ENCODE measurements at regions not wholly inside any gene's neighbourhood (a gene's known extent, or its start where the extent isn't known, plus 50 kb on each side); places are given as distances from the start of the nearest gene placed in this dataset.

DNA sequence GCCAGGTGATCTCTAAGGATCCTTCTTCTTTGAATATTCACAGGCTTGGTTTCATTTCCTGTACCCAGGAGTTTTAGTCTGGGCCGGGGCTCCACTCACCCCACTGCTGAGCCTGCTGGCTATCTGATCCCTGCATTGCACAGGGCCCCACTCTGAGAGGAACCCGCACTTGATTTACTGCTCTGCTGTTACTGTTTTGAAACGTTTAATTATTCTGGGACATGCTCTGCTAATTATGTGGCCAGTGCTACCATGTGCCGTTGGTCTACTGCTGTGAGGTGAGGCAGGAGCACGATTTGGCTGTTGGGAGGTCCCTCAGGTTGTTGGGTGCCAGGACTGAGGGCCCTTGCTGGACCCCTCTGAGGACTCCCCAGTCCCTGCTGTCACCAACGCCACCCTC lies 108.7 kb upstream of the SIRPA start:
- DNase-seq: no peak

DNA sequence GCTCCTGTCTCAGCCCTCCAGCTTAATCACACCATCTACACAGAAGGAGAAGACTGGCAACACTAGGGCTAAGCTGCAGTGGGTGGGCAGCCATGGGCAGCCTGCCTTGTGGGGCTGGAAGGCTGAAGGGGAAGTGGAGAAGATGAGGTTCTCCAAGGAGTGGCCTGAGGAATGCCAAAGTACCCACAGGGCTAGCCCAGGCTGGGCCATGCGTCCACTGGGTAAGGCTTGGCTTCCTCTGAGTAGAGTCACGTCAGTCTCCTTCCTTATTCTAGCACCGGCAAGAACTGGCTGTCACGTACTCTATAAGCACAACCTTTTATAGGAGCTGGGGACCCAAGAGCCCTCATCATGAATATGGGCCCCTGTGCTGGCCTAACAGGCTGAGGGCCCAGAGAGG lies 110.6 kb upstream of the SIRPA start:
- DNase-seq: no peak

DNA sequence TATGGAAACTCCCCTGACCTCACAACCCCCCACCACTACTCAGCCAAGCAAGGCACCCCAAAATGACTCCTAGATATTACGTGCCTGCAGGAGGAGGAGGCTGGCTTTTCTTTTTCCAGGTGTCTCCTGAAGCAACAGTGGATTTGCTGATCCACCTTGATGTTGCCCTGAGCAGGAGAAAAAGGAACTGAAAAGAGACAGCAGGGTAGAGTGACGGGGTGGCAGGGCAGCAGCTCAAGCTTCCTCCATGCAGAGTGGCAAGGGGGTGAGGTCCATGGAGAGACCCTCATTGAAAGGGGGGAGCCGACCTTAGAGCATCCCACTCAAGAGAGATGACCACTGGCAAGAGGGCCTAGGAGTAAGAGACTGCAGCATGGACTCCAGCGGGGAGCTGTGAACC lies 112.0 kb upstream of the SIRPA start:
- no peak for DNase-seq

DNA sequence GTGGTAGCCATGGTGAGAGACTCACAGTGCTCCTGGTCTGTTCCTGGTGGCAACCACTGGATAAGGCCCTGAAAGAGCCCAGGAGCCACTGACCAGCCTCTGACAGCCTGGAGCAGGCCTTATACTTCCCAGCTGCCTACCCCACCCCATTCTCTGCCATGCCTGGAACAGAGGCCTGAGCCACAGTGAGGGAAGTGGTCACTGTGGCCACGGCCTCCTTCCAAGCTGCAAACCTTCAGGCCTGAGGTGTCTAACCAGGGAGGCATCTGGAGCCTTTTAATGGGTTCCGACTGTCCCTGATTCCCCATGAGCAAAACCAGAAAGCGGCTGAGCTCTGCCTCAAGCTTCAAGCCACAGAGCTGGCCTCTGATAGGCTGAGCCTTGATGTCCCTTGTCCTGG lies 113.0 kb upstream of the SIRPA start:
- no peak for DNase-seq

DNA sequence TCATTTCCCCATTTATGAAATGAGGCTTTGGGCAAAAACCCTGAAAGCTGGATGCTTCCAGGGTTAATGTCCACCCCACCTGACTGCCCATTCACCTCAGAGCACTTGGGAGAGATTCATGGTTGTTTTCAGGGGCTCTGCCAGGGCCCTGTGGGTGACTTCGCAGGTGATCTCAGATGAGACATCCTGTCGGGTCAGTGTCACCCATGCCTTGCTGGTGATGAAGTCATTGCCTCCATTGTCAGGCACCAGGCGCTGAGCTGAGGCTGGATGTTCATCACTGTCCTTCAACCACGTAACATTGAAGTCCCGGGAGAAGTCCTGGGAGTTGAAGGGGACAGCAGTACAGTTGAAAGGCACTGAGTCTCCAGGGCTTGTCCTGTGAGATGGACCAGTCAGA lies 115.6 kb upstream of the SIRPA start:
- DNase-seq: no peak

DNA sequence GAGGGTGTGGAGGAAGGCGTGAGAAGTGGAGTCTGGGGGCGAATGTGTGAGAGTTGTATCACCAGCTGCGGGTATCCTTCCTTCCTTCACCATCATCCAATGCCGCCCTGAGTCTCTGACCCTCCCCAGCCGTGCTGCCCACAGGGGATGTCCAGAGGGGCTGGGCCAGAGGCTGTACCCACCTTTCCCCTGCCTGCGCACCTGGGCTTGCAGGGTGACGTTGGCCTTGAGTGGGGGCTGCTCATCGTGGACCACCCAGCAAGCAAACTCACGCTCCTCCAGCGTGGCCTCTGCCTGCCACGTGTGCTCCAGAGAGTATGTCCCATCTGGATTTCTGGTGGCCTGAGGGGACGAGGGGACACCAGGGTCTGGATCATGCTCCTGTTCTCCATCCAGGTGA lies 116.9 kb upstream of the SIRPA start:
- DNase-seq: no peak

DNA sequence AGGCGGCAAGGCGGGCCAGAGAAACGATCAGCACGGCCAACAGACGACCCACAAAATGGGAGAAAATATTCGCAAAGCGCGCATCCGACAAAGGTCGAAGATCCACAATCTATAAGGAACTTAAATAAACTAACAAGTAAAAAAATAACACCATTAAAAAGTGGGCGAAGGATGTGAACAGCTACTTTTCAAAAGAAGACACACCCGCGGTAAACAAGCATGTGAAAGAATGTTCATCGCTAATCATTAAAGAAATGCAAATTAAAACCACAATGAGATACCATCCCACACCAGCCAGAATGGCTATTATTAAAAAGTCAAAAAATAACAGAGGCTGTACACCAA lies 117.8 kb upstream of the SIRPA start:
- no peak for DNase-seq

DNA sequence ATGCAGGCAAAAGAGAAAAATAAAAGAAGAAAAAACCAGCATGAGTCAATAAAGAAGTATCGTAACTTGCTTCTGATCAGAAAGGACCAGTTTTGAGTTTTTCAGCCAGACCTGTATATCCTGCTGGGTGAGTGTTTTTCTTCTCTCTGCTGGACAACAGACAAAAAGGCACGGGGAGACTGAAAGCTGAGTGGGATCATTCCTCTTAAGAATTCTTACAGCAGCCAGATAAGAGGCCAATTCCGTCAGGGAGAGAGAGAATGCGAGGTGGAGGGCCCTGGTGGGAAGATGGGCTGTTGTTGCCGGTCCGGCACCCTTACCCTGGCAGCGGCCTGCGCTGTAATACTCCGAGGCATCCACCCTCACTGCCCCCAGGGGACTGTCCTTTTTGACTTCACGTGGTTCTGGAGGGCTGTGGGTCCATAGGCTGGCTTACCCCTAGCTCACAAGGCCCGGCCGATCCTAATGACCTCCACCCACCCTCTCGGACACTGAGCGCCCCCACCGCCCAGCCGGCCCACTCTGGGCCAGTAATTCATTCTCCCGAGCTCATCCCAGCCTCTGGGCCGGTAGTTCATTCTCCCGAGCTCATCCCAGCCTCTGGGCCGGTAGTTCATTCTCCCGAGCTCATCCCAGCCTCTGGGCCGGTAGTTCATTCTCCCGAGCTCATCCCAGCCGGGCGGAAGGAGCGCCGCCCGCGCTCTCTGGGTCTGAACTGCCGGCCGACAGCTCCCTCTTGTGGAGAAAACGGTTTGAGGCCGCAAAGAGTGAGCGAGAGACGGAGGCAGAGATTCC lies 118.3 kb upstream of the SIRPA start:
- peak; percentile 49 to 95 for DNase-seq

DNA sequence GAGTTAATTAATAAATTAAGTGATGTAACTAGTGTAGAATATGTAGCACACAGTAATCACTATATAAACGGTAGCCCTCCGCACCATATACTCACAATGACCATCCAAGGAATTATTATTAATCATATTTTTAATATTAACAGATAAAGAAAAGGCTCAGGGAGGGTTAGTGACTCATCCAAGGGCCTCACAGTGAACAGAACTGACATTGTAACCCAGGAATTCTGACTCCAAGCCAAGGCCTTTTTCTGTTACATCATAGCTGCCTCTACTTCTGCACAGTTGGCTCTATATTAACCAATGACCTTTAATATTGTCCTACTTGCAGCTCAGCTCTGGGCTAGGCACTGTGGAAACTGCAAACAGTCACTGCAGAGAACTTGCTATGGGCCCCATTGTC lies 117.5 kb upstream of the SIRPG start:
- DNase-seq: no peak

DNA sequence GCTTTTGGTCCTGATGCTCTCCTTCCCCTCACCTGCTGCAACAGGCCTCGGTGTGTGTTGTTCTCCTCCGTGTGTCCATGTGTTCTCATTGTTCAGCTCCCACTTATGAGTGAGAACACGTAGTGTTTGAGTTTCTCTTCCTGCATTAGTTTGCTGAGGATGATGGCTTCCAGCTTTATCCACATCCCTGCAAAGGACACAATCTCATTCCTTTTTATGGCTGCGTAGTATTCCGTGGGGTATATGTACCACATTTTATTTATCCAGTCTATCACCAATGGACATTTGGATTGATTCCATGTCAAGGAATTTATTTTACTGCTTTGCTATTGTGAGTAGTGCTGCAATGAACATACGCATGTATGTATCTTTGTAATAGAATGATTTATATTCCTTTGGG lies 116.9 kb upstream of the SIRPG start:
- DNase-seq: no peak

DNA sequence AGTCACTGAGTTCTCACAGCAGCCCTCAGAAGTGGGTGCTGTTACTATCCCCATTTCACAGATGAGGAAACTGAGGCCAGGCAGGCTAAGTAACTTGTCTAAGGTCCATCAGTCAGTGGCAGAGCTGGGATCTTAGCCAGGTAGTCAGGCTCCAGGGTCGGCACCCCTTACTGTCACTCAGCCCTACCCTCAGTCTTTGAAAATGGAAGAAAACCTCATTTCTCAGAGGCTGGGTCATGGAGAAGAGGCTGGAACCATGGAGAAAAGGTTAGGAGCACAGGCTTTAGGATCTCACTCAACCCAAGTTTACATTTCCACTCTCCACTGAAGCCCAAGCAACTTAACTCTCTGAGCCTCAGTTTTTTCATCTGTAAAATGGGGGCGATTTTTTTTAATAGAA lies 116.2 kb upstream of the SIRPG start:
- no peak for DNase-seq

DNA sequence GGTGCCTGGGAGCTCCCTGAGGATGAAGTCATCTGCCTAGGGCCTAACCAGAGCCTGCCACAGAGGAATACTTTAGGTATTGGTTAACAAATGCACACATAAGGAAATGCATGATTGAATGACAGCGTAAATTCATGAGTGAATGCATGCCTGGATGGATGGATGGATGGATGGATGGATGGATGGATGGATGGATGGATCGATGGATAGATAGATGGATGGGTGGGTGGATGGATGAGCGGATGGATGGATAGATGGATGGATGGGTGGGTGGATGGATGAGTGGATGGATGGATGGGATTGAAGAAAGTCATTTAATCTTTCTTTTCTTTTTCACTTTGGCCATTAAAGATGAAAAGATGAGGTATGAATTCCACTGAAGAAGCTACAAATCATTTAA lies 111.9 kb upstream of the SIRPG start:
- DNase-seq: no peak

DNA sequence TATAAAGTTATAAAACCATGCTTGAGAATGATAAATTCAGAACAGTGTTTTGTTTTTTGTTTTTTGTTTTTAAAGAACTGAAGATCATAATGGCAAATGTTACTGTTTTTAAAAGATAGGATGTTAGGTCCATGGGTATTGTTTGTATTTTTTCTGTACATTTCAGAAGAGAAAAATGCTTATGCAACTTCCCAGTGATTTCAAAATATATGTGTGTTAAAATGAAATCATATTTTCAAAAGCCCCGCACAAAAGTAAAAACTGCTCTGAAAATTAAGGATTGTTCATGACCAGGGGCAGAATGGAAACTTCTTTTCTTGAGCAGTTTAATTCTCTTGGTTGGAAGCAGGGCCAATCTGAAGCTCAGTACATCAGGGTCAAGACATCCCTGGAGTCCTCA lies 109.2 kb upstream of the SIRPG start:
- DNase-seq: no peak

DNA sequence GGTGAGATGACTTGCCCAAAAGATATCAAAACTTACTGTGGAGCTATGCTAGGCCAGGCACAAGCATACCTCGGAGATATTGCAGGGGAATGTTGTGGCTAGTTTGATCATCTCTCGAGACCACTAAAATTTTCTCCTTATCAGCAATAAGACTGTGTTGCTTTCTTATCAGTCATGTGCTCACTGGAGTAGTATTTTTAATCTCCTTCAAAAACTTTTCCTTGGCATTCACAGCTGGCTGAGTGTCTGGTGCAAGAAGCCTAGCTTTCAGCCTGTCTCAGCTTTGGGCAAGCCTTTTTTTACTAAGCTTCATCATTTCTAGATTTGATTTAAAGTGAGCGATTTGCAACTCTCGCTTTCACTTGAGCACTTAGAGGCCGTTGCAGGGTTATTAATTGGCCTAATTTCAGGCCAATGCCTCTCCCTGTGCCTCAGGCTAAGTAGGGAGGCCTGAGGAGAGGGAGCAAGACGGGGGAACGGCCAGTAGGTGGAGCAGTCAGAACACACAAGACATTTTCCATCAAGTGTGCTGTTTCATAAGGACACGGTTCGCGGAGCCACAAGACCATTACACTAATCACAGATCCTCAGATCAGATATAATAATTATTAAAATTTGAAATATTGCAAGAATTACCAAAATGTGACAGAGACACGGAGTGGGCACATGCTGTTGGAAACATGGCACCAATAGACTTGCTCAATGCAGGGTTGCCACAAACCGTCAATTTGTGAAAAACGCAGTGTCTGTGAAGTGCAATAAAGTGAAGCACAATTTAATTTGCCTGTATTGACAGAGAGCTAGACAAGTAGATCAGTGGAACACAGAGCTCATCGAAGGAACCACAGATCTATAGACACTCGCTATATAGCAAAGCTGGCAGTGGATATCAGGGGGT lies 106.8 kb upstream of the SIRPG start:
- DNase-seq: peak; percentile 74 to 90

DNA sequence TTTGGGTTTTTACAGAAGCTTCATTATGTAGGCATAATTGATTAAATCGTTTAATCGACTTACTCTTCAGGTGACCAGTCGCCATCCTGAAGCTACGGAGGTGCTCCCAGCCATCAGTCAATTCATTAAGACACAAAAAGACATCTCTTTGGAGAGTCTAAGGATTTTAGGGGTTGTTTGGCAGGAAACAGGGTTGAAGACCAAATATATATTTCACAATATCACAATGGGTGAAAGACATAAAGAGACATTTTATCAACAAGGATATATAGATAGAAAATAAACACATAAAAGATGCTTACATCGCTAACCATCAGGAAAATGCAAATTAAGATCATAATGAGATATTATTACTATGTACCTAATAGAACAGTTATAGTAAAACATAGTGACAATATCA lies 104.0 kb upstream of the SIRPG start:
- DNase-seq: no peak

DNA sequence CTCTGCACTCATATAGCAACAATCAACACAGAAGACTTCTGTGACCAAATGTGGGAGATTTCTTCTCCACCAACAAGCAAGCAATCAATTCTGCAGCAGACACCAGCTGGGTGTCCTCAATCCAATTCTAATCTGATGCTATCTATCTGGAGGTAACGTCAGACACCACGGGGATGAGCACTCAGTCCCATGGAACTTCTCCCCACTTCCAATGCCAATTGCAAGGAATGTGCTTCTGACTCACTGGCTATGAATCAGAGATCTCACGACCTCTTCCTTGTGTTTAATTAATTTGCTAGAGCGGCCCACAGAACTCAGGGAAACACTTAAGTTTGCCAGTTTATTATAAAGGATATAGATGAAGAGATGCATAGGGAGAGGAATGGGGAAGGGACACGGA lies 103.5 kb upstream of the SIRPG start:
- no peak for DNase-seq

DNA sequence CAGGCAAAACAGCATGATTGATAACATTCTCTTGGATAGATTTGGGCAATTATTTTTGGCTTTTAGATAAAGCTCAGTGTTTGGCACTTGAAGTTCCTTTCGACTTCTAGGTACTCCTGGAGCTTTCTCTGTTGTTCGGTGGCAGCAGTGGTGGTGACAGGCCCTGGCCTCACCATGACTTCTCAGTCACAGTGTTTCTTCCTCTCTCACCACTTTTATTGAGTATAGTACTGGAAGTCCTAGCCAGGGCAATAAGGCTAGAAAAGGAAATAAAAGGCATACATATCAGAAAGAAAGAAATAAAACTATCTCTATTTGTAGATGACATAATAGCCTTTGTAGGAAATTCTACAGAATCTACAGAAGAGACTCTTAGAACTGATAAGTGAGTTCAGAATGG lies 101.2 kb upstream of the SIRPG start:
- DNase-seq: no peak

DNA sequence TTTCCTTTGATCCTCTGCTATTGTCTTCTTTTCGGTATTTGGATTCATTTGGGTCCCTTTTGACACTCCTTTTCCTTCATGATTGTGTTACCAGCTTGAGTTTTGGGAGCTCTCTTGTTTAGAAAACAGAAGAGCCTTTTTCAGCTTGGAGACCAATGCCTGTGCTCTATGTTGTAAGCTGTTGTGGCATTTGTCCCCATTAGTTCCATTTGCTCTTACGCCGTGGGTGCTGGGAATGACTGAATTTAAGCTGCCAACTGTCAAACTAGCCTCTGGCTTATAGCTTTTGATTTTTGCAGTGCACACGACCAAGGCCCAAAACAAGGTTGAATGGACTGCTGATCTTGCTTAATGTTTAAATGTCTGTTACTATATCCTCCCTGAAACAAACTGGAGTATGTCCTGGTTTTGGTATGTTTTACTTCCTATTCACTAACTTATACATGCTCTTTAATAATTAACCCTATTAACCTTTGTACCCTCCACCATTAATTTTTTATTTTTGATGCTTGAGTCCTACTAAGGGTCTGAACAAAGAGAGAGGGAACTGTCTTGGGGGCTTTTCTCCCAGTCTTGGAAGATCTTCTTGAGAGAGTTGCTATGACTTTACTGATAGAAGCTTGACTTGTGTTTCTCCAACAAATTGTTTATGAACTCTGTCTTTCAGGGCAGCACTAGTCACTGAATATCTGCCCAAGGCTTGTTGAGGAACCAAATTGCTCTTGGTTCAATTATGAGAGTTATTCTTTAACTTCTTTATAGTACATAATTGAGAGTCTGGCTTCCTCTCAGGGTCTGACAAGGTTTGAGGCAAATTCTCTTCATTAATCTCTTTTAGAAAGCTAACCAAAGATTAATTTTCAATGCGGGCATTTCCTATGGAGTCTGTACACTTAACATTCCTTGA lies 100.3 kb upstream of the SIRPG start:
- DNase-seq: no peak

DNA sequence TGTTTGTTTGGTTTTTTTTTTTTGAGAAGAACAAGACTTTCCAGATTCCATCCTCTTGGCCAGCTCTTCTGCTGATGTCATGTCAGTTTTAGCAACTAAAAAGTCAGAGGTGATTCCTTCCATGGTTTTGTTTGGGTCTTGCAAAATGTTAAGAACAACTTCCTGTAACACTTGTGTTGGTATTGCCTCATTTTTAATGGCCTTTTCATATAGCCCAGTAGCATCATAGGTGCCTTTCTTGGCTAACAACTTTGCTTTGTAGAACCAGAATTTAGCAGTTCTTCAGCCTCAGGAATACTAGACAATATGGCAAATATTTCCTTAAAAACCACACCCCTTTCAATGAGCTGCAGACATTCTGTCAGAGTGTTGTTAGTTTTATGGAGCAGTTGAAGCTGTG lies 99.5 kb upstream of the SIRPG start:
- no peak for DNase-seq

DNA sequence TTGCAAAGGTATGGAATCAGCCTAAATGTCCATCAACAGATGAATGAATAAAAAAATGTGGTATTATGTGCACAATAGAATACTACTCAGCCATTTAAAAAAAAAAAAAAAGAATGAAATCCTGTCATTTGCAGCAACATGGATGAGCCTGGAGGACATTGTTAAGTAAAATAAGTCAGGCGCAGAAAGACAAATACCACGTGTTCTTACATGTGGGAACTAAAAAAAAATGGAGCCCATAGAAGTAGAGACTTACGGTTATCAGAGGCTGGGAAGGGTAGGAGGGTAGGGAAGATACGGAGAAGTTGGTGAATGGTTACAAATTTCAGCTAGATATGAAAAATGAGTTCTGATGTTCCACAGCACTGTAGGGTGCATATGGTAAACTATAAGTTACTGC lies 97.2 kb upstream of the SIRPG start:
- DNase-seq: peak in 1 of 2 experiments; percentile 12

DNA sequence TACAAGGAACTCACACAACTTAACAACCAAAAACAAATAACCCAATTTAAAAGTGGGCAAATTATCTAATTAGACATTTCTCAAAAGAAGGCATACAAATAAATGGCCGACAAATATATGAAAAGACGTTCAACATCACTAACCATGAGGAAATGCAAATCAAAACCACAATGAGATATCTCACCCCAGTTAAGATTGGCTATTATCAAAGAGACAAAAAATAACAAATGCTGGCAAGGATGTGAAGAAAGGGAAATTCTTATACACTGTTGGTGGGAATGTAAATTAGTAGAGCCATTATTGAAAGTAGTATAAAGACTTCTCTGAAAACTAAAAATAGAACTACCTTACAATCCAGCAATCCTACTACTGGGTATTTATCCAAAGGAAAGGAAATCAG lies 96.7 kb upstream of the SIRPG start:
- peak in 1 of 2 experiments; percentile 11 for DNase-seq

DNA sequence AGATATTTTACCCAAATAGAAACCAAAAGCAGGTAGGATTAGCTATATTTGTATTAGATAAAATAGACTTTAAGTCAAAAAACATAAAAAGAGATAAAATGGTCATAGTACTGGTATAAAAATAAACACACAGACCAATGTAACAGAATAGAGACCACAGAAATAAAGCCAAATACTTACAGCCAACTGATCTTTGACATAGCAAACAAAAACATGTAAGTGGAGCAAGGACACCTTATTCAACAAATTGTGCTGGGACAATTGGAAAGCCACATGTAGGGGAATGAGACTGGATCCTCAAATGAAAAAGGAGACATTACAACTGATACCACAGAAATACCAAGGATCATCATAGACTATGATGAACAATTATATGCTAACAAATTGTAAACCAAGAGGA lies 94.5 kb upstream of the SIRPG start:
- no peak for DNase-seq

DNA sequence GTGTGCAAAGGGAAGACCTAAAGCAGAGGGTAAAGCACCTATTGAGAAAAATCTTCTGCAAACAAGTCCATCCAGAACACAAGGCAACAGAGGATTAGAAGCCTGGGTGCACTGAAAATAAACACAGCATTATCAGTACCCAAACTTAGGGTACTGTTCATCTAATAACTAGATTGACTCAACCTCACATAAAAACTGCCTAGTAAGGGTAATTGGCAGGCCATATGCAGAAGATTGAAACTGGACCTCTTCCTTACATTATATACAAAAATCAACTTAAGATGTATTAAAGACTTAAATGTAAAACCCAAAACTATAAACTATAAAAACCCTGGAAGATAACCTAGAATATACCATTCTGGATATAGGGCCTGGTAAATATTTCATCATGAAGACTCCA lies 91.2 kb upstream of the SIRPG start:
- no peak for DNase-seq
